ENCODE measurements at regions not wholly inside any gene's neighbourhood (a gene's known extent, or its start where the extent isn't known, plus 50 kb on each side); places are given as distances from the start of the nearest gene placed in this dataset.
A peak's percentile ranks its signal among the peaks of the same experiment; 100 is the strongest.

DNA sequence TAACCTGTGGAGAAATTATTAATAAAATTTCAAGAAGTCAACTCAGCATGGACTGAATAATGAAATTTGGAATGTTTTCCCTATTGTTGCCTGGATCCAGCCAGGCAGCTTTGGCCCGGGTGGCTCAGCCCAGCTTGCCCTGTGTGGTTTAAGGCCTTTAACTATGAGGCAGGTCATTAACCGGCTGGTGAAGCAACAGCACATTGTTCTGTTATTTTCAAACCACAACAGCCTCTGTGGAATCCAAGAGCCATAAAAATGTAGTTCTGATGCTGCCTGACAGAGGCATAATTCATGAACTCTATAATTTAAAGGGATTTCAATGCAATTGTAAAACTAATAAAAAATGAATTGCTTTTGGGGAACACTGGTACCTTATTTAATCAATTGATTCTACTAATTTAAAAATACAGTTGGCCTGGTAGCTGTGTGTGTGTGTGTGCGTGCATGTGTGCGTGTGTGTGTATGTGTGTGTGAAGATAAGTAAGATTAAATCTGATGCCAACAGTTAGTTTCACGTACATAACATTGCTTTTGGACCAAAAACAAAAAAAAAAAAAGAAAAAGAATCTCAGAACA lies 117.7 kb downstream of the RPS12 start:
- Histone ChIP-seq H3K14ac (ENCODE audit: insufficient read depth, low read length) (no peak overlapping the region), H3K27ac (ENCODE audit: insufficient read length, low read depth, low read length) (no peak overlapping the region), H3K4me1 (ENCODE audit: insufficient read depth, low read length) (no peaks in the 10 kb centered on the region; the same call in 1 of the 2 replicates), H3T11ph (ENCODE audit: low read length) (no peak overlapping the region), H3K23me2 (ENCODE audit: insufficient read length, low read depth, low read length, poor library complexity, severe bottlenecking) (no peaks in the 10 kb centered on the region), H2BK20ac (ENCODE audit: low read depth, low read length, poor library complexity, severe bottlenecking) (no peak overlapping the region), H3K18ac (ENCODE audit: insufficient read length, low read depth, low read length) (no peak overlapping the region), H4K5ac (ENCODE audit: insufficient read length, low read depth, low read length) (no peak overlapping the region), H2AK5ac (ENCODE audit: insufficient read length, low read length) (no peak overlapping the region), H2BK5ac (ENCODE audit: insufficient read length, low read length) (no peak overlapping the region), H2BK120ac (ENCODE audit: low read depth, low read length, poor library complexity, severe bottlenecking) (no peak overlapping the region), H2AFZ (ENCODE audit: low read length) (no peak overlapping the region), H3K79me1 (ENCODE audit: insufficient read depth, low read depth, low read length, poor library complexity, severe bottlenecking) (no peaks in the 10 kb centered on the region), H2BK15ac (ENCODE audit: low read depth, low read length) (no peak overlapping the region), H2BK12ac (ENCODE audit: insufficient read length, low read depth, low read length) (no peak overlapping the region), H3K23ac (ENCODE audit: insufficient read length, low read depth, low read length) (no peak overlapping the region), H3K56ac (ENCODE audit: insufficient read length, low read depth, low read length) (no peak overlapping the region), H3K79me2 (ENCODE audit: insufficient read depth, low read length) (no peaks in the 10 kb centered on the region), H4K20me1 (ENCODE audit: control insufficient read depth, insufficient read depth, insufficient read length) (no peaks in the 10 kb centered on the region), H4K91ac (ENCODE audit: insufficient read length, low read depth, low read length) (no peak overlapping the region), H3K4ac (ENCODE audit: low read depth, low read length) (no peak overlapping the region), H3K27me3 (ENCODE audit: insufficient read depth, low read length) (no peaks in the 10 kb centered on the region), H4K8ac (replicated peaks; ENCODE audit: insufficient read length, low read depth, low read length) (no peak overlapping the region), H3K9ac (ENCODE audit: extremely low read depth, insufficient read length, low read length) (no peak overlapping the region), H3K9me3 (ENCODE audit: control insufficient read depth, low read depth, low read length) (no peaks in the 10 kb centered on the region), H3K4me2 (ENCODE audit: insufficient read depth, insufficient read length, low read length) (no peak overlapping the region)
- TF ChIP-seq, protein P1, sequence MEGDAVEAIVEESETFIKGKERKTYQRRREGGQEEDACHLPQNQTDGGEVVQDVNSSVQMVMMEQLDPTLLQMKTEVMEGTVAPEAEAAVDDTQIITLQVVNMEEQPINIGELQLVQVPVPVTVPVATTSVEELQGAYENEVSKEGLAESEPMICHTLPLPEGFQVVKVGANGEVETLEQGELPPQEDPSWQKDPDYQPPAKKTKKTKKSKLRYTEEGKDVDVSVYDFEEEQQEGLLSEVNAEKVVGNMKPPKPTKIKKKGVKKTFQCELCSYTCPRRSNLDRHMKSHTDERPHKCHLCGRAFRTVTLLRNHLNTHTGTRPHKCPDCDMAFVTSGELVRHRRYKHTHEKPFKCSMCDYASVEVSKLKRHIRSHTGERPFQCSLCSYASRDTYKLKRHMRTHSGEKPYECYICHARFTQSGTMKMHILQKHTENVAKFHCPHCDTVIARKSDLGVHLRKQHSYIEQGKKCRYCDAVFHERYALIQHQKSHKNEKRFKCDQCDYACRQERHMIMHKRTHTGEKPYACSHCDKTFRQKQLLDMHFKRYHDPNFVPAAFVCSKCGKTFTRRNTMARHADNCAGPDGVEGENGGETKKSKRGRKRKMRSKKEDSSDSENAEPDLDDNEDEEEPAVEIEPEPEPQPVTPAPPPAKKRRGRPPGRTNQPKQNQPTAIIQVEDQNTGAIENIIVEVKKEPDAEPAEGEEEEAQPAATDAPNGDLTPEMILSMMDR (conservative IDR thresholded peaks at IDR 0.05) = no peak
- Mint-ChIP-seq H3K4me1 (peaks cover 13 to 22% of the 10 kb centered on the region in 2 experiments), H3K27me3 (ENCODE audit: low read depth) (no peaks in the 10 kb centered on the region), H3K36me3 (ENCODE audit: insufficient read depth in 1 of 3, low read depth in 3 of 3) (no peaks in the 10 kb centered on the region), H3K4me3 (no peak overlapping the region), H3K27ac (peak overlapping the region in 1 of 3 experiments; percentile 46; a peak in 3 of 7 replicates), H3K9me3 (no peaks in the 10 kb centered on the region)
- no CpG with 5 or more reads among the region's 5 CpGs for WGBS (ENCODE audit: extremely low coverage, insufficient read length, low lambda C conversion rate)
- DNase-seq = no peak
